ENCODE measurements at regions not wholly inside any gene's neighbourhood (a gene's known extent, or its start where the extent isn't known, plus 50 kb on each side); places are given as distances from the start of the nearest gene placed in this dataset.
"Not testable (repeated sequence)": the region's sequence is repeated elsewhere in the genome, so short reads cannot be mapped to it uniquely, and the experiment has no call there.

DNA sequence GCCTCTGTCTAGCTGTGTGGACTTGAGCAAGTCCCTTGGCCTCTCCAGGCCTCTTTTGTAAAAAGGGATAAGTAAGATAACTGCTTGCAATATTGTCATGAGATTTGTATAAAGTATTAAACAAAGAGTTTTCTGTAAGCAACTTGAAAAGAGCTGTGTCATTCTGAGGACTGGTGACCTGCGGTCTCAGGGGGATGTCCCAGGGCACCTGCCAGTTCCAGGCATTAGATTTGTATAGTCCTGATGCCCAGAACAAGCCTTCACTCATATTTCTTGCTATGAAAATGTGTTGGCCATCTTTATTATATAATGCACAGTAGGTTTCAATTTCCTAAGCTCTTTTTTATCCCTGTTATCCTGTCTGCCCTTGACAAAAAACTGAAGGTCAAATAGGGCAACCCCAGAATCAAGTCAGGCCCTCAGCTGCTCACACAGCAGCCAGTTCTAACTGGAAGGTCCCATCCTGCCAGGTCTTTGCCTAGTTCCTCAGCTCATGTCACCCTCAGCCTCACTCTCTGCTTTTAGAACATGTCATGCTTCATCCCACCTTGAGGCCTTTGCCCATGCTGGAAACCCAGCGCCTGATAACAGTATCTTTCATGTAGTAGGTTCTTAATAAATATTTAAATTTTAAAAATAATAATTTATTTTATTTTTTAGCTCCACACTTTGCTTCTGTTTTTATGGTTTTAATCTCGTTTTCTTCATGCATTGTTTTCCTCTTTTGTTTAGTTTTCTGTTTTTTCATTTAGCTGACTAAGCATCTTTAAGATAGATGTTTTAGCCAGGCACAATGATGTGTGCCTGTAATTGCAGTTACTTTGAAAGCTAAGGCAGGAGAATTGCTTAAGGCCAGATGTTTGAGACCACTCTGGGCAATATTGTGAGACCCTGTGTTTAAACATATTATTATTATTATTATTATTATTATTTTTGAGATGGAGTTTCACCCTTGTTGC is 87.5 kb upstream of the ZNF92 start:
- no peaks in the 10 kb centered on the region for H3K9me3 ChIP-seq (ENCODE audit: control insufficient read depth, insufficient read depth, low read length)
- no peaks in the 10 kb centered on the region for H3K27me3 ChIP-seq (ENCODE audit: control insufficient read depth, insufficient read depth, low read length)
- no CpG with 5 or more reads among the region's 3 CpGs for WGBS (ENCODE audit: insufficient coverage)
- no peak overlapping the region for H3K27ac ChIP-seq (ENCODE audit: low read depth, low read length)
- DNase-seq (ENCODE audit: low read depth in 4 of 6, low spot score in 6 of 6): no peak
- H3K36me3 ChIP-seq (ENCODE audit: control insufficient read depth, insufficient read depth, low read length): no peaks in the 10 kb centered on the region
- H3K4me1 ChIP-seq (ENCODE audit: control insufficient read depth, insufficient read depth, low read length): no peaks in the 10 kb centered on the region
- no peak overlapping the region for H3K4me3 ChIP-seq (ENCODE audit: low read depth, low read length)

DNA sequence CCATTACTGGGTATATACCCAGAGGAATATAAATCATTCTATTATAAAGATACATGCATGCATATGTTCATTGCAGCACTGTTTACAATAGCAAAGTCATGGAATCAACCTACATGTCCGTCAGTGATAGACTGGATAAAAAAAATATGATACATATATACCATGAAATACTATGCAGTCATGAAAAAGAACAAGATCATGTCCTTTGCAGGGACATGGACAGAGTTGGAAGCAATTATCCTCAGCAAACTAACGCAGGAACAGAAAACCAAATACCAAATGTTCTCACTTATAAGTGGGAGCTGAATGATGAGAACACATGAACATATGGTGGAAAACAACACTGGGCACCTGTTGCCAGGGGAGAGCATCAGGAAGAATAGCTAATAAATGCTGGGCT is 88.4 kb upstream of the ZNF92 start:
- WGBS (ENCODE audit: insufficient coverage): no CpG with 5 or more reads among the region's 2 CpGs
- H3K4me1 ChIP-seq (ENCODE audit: control insufficient read depth, insufficient read depth, low read length); H3K27me3 ChIP-seq (ENCODE audit: control insufficient read depth, insufficient read depth, low read length); H3K36me3 ChIP-seq (ENCODE audit: control insufficient read depth, insufficient read depth, low read length); H3K27ac ChIP-seq (ENCODE audit: low read depth, low read length); H3K9me3 ChIP-seq (ENCODE audit: control insufficient read depth, insufficient read depth, low read length); DNase-seq (ENCODE audit: low read depth in 4 of 6, low spot score in 6 of 6); H3K4me3 ChIP-seq (ENCODE audit: low read depth, low read length): not testable (repeated sequence)

GRCh38 chr7:65279795-65280194 is 93.9 kb upstream of the ZNF92 start:
- Histone ChIP-seq H3K4me3 (ENCODE audit: low read depth, low read length) (no peak overlapping the region), H3K27me3 (ENCODE audit: control insufficient read depth, insufficient read depth, low read length) (no peaks in the 10 kb centered on the region), H3K9me3 (ENCODE audit: control insufficient read depth, insufficient read depth, low read length) (peaks cover 4% of the 10 kb centered on the region), H3K27ac (ENCODE audit: low read depth, low read length) (no peak overlapping the region), H3K4me1 (ENCODE audit: control insufficient read depth, insufficient read depth, low read length) (no peaks in the 10 kb centered on the region), H3K36me3 (ENCODE audit: control insufficient read depth, insufficient read depth, low read length) (no peaks in the 10 kb centered on the region)
- no peak for DNase-seq (ENCODE audit: low read depth in 4 of 6, low spot score in 6 of 6)
- no CpG with 5 or more reads among the region's 2 CpGs for WGBS (ENCODE audit: insufficient coverage)

DNA sequence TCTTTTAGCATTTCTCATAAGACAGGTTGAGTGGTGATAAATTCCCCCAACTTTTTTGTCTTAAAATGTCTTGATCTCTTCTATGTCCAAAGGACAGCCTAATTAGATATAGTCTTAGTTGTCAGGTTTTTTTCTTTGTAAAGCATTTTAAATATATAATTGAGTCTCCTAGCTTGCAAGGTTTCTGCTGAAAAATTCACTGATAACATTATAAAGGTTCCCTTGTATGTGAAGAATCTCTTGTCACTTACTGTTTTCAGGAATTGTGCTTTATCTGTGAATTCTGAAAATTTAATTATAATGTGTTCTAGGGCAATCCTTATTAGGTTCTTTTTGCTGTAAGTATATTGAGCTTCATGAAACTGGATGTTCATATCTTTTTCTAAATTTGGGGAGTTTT is 96.8 kb upstream of the ZNF92 start:
- no peak for DNase-seq (ENCODE audit: low read depth in 4 of 6, low spot score in 6 of 6)
- H3K4me1 ChIP-seq (ENCODE audit: control insufficient read depth, insufficient read depth, low read length): no peaks in the 10 kb centered on the region
- H3K9me3 ChIP-seq (ENCODE audit: control insufficient read depth, insufficient read depth, low read length): peaks cover 6% of the 10 kb centered on the region
- no peaks in the 10 kb centered on the region for H3K27me3 ChIP-seq (ENCODE audit: control insufficient read depth, insufficient read depth, low read length)
- H3K4me3 ChIP-seq (ENCODE audit: low read depth, low read length): no peak overlapping the region
- H3K27ac ChIP-seq (ENCODE audit: low read depth, low read length): no peak overlapping the region
- no peaks in the 10 kb centered on the region for H3K36me3 ChIP-seq (ENCODE audit: control insufficient read depth, insufficient read depth, low read length)

DNA sequence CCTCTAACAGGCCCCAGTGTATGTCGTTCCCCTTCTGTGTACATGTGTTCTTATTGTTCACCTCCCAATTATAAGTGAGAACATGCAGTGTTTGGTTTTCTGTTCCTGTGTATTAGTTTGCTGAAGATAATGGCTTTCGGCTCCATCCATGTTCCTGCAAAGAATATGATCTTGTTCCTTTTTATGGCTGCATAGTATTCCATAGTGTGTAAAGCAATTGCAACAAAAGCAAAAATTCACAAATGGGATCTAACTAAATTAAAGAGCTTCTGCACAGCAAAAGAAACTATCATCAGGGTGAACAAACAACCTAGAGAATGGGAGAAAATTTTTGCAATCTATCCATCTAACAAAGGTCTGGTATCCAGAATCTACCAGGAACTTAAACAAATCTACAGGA is 102.2 kb upstream of the ZNF92 start:
- WGBS (ENCODE audit: insufficient coverage): no CpG with 5 or more reads among the region's 2 CpGs

GRCh38 chr7:65269150-65269856 is 104.4 kb upstream of the ZNF92 start:
- Histone ChIP-seq H3K4me3 (ENCODE audit: low read depth, low read length) (peak overlapping the region; percentile 39), H3K9me3 (ENCODE audit: control insufficient read depth, insufficient read depth, low read length) (peaks cover under 1% of the 10 kb centered on the region), H3K27ac (ENCODE audit: low read depth, low read length) (no peak overlapping the region), H3K27me3 (ENCODE audit: control insufficient read depth, insufficient read depth, low read length) (peaks cover 8% of the 10 kb centered on the region), H3K36me3 (ENCODE audit: control insufficient read depth, insufficient read depth, low read length) (no peaks in the 10 kb centered on the region), H3K4me1 (ENCODE audit: control insufficient read depth, insufficient read depth, low read length) (peaks cover 10% of the 10 kb centered on the region)
- whole genome bisulfite sequencing (ENCODE audit: insufficient coverage): 0% methylated on average over 36 of the region's 37 CpGs
- peak; percentile 54 to 95 (median 72) for DNase-seq (ENCODE audit: low read depth in 4 of 6, low spot score in 6 of 6)

More for the DNA sequence above, 102.2 kb upstream of the ZNF92 start:
- H3K27ac ChIP-seq (ENCODE audit: low read depth, low read length); H3K36me3 ChIP-seq (ENCODE audit: control insufficient read depth, insufficient read depth, low read length); H3K9me3 ChIP-seq (ENCODE audit: control insufficient read depth, insufficient read depth, low read length); H3K27me3 ChIP-seq (ENCODE audit: control insufficient read depth, insufficient read depth, low read length); DNase-seq (ENCODE audit: low read depth in 4 of 6, low spot score in 6 of 6); H3K4me3 ChIP-seq (ENCODE audit: low read depth, low read length); H3K4me1 ChIP-seq (ENCODE audit: control insufficient read depth, insufficient read depth, low read length): not testable (repeated sequence)

- no peaks in the 10 kb centered on the region for H3K36me3 ChIP-seq (ENCODE audit: control insufficient read depth, insufficient read depth, low read length)
- no peak overlapping the region for H3K4me3 ChIP-seq (ENCODE audit: low read depth, low read length)
- no peak overlapping the region for H3K27ac ChIP-seq (ENCODE audit: low read depth, low read length)
- H3K27me3 ChIP-seq (ENCODE audit: control insufficient read depth, insufficient read depth, low read length): peaks cover 8% of the 10 kb centered on the region
- H3K9me3 ChIP-seq (ENCODE audit: control insufficient read depth, insufficient read depth, low read length): no peaks in the 10 kb centered on the region
- peaks cover 10% of the 10 kb centered on the region for H3K4me1 ChIP-seq (ENCODE audit: control insufficient read depth, insufficient read depth, low read length)
- no CpG with 5 or more reads among the region's 3 CpGs for WGBS (ENCODE audit: insufficient coverage)
- no peak for DNase-seq (ENCODE audit: low read depth in 4 of 6, low spot score in 6 of 6)
These were observed 104.9 kb upstream of the ZNF92 start for GRCh38 chr7:65268782-65269149.

DNA sequence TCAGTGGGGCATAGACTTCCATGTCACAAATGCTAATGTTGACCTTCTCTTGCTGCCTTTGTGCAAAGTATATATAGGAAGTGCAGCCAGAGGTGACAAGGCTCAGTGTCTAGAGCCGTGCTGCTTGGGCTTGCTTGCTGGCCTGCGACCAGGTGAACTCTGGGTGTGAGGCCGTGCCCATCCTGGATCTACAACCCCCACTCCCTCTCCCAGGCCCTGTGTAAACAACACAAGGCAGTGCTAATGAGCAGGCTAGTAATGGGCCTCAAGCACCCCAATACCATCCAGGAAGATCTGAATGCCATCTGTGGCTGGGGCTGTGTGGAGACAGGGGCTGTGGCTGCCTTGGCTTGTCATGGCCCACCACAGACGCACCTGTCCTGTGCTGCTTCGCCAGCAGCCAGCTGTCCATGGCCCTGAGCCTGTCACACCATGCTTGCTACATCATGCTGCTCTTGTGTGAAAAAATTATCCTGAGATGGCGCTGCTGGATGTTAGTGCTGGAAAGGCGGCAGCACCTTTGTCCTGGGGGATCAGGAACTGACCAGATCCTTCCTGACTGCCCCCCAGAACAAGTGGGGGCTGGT is 107.6 kb upstream of the ZNF92 start:
- H3K27me3 ChIP-seq (ENCODE audit: control insufficient read depth, insufficient read depth, low read length): peaks cover 8% of the 10 kb centered on the region
- no peak for DNase-seq (ENCODE audit: low read depth in 4 of 6, low spot score in 6 of 6)
- H3K9me3 ChIP-seq (ENCODE audit: control insufficient read depth, insufficient read depth, low read length): no peaks in the 10 kb centered on the region
- no peaks in the 10 kb centered on the region for H3K36me3 ChIP-seq (ENCODE audit: control insufficient read depth, insufficient read depth, low read length)
- no peak overlapping the region for H3K4me3 ChIP-seq (ENCODE audit: low read depth, low read length)
- 76% methylated on average over 7 of the region's 7 CpGs for WGBS (ENCODE audit: insufficient coverage)
- peaks cover 10% of the 10 kb centered on the region for H3K4me1 ChIP-seq (ENCODE audit: control insufficient read depth, insufficient read depth, low read length)
- H3K27ac ChIP-seq (ENCODE audit: low read depth, low read length): no peak overlapping the region

GRCh38 chr7:65264258-65264657 is 109.4 kb upstream of the ZNF92 start:
- no peak overlapping the region for H3K4me3 ChIP-seq (ENCODE audit: low read depth, low read length)
- H3K9me3 ChIP-seq (ENCODE audit: control insufficient read depth, insufficient read depth, low read length): no peaks in the 10 kb centered on the region
- DNase-seq (ENCODE audit: low read depth in 4 of 6, low spot score in 6 of 6): no peak
- H3K27me3 ChIP-seq (ENCODE audit: control insufficient read depth, insufficient read depth, low read length): peaks cover under 1% of the 10 kb centered on the region
- no peaks in the 10 kb centered on the region for H3K36me3 ChIP-seq (ENCODE audit: control insufficient read depth, insufficient read depth, low read length)
- 76% methylated on average over 5 of the region's 5 CpGs for WGBS (ENCODE audit: insufficient coverage)
- peaks cover 3% of the 10 kb centered on the region for H3K4me1 ChIP-seq (ENCODE audit: control insufficient read depth, insufficient read depth, low read length)
- no peak overlapping the region for H3K27ac ChIP-seq (ENCODE audit: low read depth, low read length)
